Lower leg skin (tissue), 3 donors: ENCODE measurements at regions not wholly inside any gene's neighbourhood (a gene's known extent, or its start where the extent isn't known, plus 50 kb on each side); places are given as distances from the start of the nearest gene placed in this dataset.

ENCODE experiments used
- CTCF ChIP-seq, 3 donors: fragments of 450-650 bp; IDR thresholded peaks; one replicate each; pipeline ENCODE4 v1.5.1; 2016; ENCODE audit warnings: antibody characterized with exemption in 3 of 3, mild to moderate bottlenecking in 3 of 3, moderate library complexity in 2 of 3
- POLR2A ChIP-seq, 2 donors: fragments of 450-650 bp; IDR thresholded peaks; one replicate each; pipeline ENCODE4 v1.6.1; 2016 to 2017; ENCODE audit warnings: antibody characterized with exemption in 2 of 2, mild to moderate bottlenecking in 1 of 2, moderate library complexity in 1 of 2

DNA sequence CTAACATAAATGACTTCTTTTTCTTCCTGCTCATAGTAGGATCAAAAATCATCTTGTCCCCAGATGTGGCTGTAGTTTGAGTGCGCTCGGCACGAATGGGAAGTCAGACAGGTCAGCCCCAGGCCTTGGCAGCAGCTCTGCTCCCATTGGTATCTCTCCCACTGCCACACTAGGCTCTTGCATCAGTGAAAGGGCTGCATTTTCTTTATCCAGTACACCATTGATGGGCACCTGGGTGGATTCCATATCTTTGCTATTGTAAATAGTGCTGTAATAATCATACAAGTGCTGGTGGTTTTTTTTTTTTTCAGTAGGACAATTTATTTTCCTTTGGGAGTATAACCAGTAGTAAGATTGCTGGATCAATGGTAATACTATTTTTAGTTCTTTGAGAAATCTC lies 865.5 kb downstream of the CCDC85A start:
- TF ChIP-seq CTCF (IDR thresholded peaks at IDR 0.05) = no peak
- TF ChIP-seq POLR2A (IDR thresholded peaks at IDR 0.05) = no peak
